ENCODE measurements at regions not wholly inside any gene's neighbourhood (a gene's known extent, or its start where the extent isn't known, plus 50 kb on each side); places are given as distances from the start of the nearest gene placed in this dataset.
A peak's percentile ranks its signal among the peaks of the same experiment; 100 is the strongest.

DNA sequence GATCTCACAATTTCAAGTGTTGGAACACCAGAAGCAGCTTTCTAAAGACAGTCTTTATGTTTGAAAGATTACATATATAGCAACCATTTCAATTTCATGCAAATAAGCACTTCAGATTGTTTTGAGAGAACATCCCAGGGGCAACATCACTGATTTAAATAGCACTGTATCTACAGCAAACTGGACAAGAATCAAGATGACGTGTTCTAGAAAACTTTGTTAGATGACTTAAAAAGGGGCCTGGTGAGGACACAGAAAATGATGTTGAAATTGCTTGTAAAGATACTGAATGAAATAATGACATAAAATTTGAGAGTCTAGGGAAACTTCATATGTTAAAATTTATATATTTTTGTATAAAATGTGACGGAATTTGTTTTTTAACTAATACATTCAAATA is 277.1 kb downstream of the KLF12 start:
- Mint-ChIP-seq H3K4me1 (peaks cover 8% of the 10 kb centered on the region), H3K36me3 (ENCODE audit: low read depth) (peaks cover 22% of the 10 kb centered on the region), H3K9me3 (no peaks in the 10 kb centered on the region), H3K27ac (no peak overlapping the region), H3K4me3 (no peak overlapping the region), H3K27me3 (no peaks in the 10 kb centered on the region)
- intact Hi-C loops (cut with micrococcal nuclease), result no loop called here
- TF ChIP-seq, protein P1, sequence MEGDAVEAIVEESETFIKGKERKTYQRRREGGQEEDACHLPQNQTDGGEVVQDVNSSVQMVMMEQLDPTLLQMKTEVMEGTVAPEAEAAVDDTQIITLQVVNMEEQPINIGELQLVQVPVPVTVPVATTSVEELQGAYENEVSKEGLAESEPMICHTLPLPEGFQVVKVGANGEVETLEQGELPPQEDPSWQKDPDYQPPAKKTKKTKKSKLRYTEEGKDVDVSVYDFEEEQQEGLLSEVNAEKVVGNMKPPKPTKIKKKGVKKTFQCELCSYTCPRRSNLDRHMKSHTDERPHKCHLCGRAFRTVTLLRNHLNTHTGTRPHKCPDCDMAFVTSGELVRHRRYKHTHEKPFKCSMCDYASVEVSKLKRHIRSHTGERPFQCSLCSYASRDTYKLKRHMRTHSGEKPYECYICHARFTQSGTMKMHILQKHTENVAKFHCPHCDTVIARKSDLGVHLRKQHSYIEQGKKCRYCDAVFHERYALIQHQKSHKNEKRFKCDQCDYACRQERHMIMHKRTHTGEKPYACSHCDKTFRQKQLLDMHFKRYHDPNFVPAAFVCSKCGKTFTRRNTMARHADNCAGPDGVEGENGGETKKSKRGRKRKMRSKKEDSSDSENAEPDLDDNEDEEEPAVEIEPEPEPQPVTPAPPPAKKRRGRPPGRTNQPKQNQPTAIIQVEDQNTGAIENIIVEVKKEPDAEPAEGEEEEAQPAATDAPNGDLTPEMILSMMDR (IDR thresholded peaks at IDR 0.05), result no peak
- ChIA-PET CTCF (interaction anchor here (1.0 kb wide), 1 partner anchor 8 kb away, joined by 3 read pairs; no protein-coding TSS in a partner anchor), POLR2A (no interaction called here)
- ATAC-seq (ENCODE audit: low read depth), result no peak
- DNase-seq, result no peak

DNA sequence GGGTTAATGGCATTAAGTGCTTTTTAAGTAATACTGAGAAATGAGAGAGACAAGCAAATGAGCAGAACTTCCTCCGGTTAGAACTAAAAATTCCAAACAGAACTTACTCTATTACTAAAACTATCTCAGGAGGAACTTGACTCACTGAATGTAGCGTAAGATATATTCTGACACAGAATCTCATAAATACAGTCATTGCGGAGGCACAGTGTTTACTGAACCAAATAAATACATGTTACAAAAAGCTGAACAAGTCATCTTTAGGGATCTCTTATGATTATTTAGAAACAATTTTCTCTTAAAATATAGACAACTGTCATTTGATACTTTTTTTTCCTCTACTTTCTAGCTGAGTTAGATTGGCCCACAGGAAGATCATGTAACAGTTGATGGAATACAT is 283.1 kb downstream of the KLF12 start:
- Mint-ChIP-seq H3K27ac (peak overlapping the region; percentile 24), H3K9me3 (no peaks in the 10 kb centered on the region), H3K36me3 (ENCODE audit: low read depth) (peaks cover 17% of the 10 kb centered on the region), H3K4me3 (no peak overlapping the region), H3K27me3 (no peaks in the 10 kb centered on the region), H3K4me1 (peaks cover 30% of the 10 kb centered on the region)
- DNase-seq (no peak), ATAC-seq (ENCODE audit: low read depth) (peak; percentile 31)
- TF ChIP-seq, protein P1 (IDR thresholded peaks at IDR 0.05), result no peak
- intact Hi-C loops (cut with micrococcal nuclease), result no loop called here
- POLR2A ChIA-PET, result interaction anchor here (0.9 to 1.3 kb wide), 2 partner anchors 283 to 285 kb away, joined by 3 to 5 read pairs; partner anchors contain the start of gene KLF12
- CTCF ChIA-PET, result interaction anchor here (1.0 to 5.5 kb wide), 2 partner anchors 15 to 437 kb away, joined by 4 to 54 read pairs; no protein-coding TSS in a partner anchor

DNA sequence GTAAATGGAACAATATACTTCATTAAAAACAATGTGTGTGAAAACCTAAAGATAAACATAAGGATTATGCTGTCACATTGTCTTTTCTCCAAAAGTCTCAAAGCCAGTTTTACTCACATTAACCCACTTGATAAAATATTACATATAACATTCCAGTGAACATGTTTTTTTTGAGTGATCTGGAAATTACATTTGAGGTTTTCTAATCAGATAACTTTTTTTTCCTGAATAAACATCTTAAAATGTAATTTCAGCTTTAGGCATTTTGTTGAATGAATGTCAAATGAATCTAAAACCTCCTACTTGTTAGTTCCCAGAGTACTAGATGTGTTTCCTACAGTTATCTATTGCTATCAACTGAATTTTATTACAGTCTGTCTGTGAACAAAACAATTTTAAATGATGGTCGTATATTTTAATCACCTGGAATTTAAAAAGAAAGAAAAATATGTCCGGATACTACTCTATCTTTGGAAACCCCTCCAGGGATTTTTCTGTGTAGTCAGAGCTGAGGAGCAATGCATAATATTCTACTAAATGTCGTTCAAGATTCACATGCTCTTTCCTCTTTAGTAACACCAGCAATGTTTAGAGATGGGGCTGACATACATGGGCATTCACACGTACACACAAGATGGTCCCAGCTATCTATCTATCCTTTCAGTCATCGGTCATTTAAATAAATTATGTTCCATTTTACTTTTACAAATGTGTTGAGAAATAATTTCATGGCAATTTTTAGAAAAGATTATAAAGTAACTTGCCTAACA is 283.9 kb downstream of the KLF12 start:
- ChIA-PET POLR2A (interaction anchor here (0.5 to 1.3 kb wide), 3 partner anchors 284 to 1797 kb away, joined by 3 to 5 read pairs (median 3); partner anchors contain the start of gene KLF12), CTCF (interaction anchor here (1.0 to 5.5 kb wide), 5 partner anchors 7 to 437 kb away, joined by 3 to 54 read pairs (median 3); no protein-coding TSS in a partner anchor)
- Mint-ChIP-seq H3K9me3 (no peaks in the 10 kb centered on the region), H3K36me3 (ENCODE audit: low read depth) (peaks cover 20% of the 10 kb centered on the region), H3K27me3 (no peaks in the 10 kb centered on the region), H3K4me1 (peaks cover 30% of the 10 kb centered on the region), H3K27ac (no peak overlapping the region), H3K4me3 (no peak overlapping the region)
- intact Hi-C loops (cut with micrococcal nuclease), result no loop called here
- no peak for ATAC-seq (ENCODE audit: low read depth)
- no peak for DNase-seq
- TF ChIP-seq, protein P1 (IDR thresholded peaks at IDR 0.05), result no peak

DNA sequence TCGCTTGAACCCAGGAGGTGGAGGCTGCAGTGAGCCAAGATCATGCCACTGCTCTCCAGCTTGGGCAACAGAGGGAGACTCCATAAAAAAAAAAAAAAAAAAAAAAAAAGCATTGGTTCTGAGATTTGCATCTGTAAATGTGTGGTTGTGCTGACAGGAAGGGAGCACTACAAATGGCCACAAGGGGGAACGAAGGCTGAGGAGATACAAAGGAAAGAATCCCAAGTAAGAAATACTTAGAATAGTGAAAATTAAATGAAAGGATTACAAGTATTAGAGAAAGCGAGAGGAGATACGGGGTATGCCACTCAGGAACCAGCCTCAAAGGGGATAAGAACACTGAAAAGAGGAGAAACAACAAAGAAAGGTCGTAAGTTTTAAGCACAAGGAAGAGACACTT is 284.9 kb downstream of the KLF12 start:
- no peaks in the 10 kb centered on the region for H3K27me3 Mint-ChIP-seq
- CTCF ChIA-PET, result interaction anchor here (1.1 to 5.5 kb wide), 5 partner anchors 8 to 438 kb away, joined by 3 to 54 read pairs (median 3); no protein-coding TSS in a partner anchor
- no peak overlapping the region for H3K27ac Mint-ChIP-seq

More for the DNA sequence above, 284.9 kb downstream of the KLF12 start:
- Mint-ChIP-seq H3K36me3 (ENCODE audit: low read depth) (peaks cover 26% of the 10 kb centered on the region), H3K9me3 (no peaks in the 10 kb centered on the region), H3K4me3 (no peak overlapping the region), H3K4me1 (peaks cover 30% of the 10 kb centered on the region)
- POLR2A ChIA-PET, result interaction anchor here (0.6 to 2.0 kb wide), 2 partner anchors 281 to 285 kb away, joined by 3 to 7 read pairs; partner anchors contain the start of gene KLF12
- intact Hi-C loops (cut with micrococcal nuclease), result loop anchor here (1.0 to 5.0 kb wide), 3 partner anchors 53 to 438 kb away; no protein-coding TSS in a partner anchor
- DNase-seq (no peak), ATAC-seq (ENCODE audit: low read depth) (peak; percentile 45)
- TF ChIP-seq, protein P1 (IDR thresholded peaks at IDR 0.05), result no peak

All from activated B cell treated with CpG ODN at 0.5 μM for 24 hours (primary cell).